Karpas-422 (cell line): ENCODE measurements at regions not wholly inside any gene's neighbourhood (a gene's known extent, or its start where the extent isn't known, plus 50 kb on each side); places are given as distances from the start of the nearest gene placed in this dataset.

ENCODE experiments used
- DNase-seq: peaks from one replicate; pipeline ENCODE4 v3.0.0-alpha.2; 2015
- H2AFZ ChIP-seq: fragments of 200-600 bp; sonication (generic); 2 replicates; pipeline ENCODE4 v1.6.1; 2014; ENCODE audit warnings: antibody characterized with exemption, low read length, mixed read lengths
- H3K27ac ChIP-seq: fragments of 200-600 bp; sonication (generic); 2 replicates; pipeline ENCODE4 v1.5.1; 2014; ENCODE audit warnings: mild to moderate bottlenecking, low read length, moderate library complexity
- H3K27me3 ChIP-seq: fragments of 200-600 bp; sonication (generic); 2 replicates; pipeline ENCODE4 v1.6.1; 2014; ENCODE audit warnings: low read length, mixed read lengths
- H3K36me3 ChIP-seq: fragments of 200-600 bp; sonication (generic); 2 replicates; pipeline ENCODE4 v1.6.1; 2014; ENCODE audit warnings: low read length, mixed read lengths; ENCODE audit not compliant: insufficient read depth
- H3K4me1 ChIP-seq: fragments of 200-600 bp; sonication (generic); 2 replicates; pipeline ENCODE4 v1.6.1; 2014; ENCODE audit warnings: mild to moderate bottlenecking, low read length, mixed read lengths
- H3K4me2 ChIP-seq: fragments of 200-600 bp; sonication (generic); 2 replicates; pipeline ENCODE4 v1.6.1; 2014; ENCODE audit warnings: low read length, low read depth, mild to moderate bottlenecking; ENCODE audit not compliant: poor library complexity, severe bottlenecking
- H3K4me3 ChIP-seq: fragments of 200-600 bp; sonication (generic); 2 replicates; pipeline ENCODE4 v1.5.1; 2014; ENCODE audit warnings: mild to moderate bottlenecking, antibody characterized with exemption, low read length, mixed read lengths
- H3K79me2 ChIP-seq: fragments of 200-600 bp; sonication (generic); 2 replicates; pipeline ENCODE4 v1.6.1; 2014; ENCODE audit warnings: mild to moderate bottlenecking, low read length, mixed read lengths
- H3K9ac ChIP-seq: fragments of 200-600 bp; sonication (generic); 2 replicates; pipeline ENCODE4 v1.6.0; 2014; ENCODE audit warnings: low read length
- H3K9me2 ChIP-seq: fragments of 200-600 bp; sonication (generic), shearing (Covaris generic); replicated peaks from 2 replicates; pipeline ENCODE4 v1.6.0; 2014; ENCODE audit warnings: mild to moderate bottlenecking, low read length, moderate library complexity; ENCODE audit not compliant: insufficient read depth
- H3K9me3 ChIP-seq: fragments of 300-700, 200-600 bp; sonication (generic); 2 replicates; pipeline ENCODE4 v1.6.1; 2014; ENCODE audit warnings: low read length, mixed read lengths
- H4K20me1 ChIP-seq: fragments of 200-600 bp; sonication (generic); 2 replicates; pipeline ENCODE4 v1.6.1; 2014; ENCODE audit warnings: mild to moderate bottlenecking, antibody characterized with exemption, low read length, low read depth; ENCODE audit not compliant: insufficient read depth

DNA sequence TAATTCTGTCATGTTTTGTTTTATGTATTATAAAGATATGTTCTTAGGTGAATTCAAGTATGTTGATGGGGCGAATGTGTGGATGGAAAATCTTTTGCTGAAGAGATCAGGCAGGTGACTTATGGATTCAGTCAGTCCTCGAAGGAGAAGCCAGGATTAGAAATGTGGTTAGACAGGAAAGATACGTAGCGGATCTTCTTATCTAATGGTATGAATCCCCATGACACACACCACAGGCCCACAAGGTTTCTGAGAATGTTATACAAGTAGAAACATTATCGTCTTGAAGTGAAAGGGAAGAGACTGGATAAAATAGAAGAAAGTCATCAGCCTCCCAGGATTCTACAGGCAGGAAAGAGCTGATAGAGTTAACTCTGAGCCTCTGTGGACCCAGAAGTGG is 69.0 kb upstream of the RFXAP start:
- Histone ChIP-seq H3K9me3 (no peaks in the 10 kb centered on the region), H3K4me3 (no peak overlapping the region), H3K9me2 (no peaks in the 10 kb centered on the region), H4K20me1 (no peaks in the 10 kb centered on the region), H2AFZ (no peak overlapping the region), H3K4me1 (peaks cover 26% of the 10 kb centered on the region), H3K4me2 (no peak overlapping the region), H3K27me3 (no peaks in the 10 kb centered on the region; the same call in 1 of the 2 replicates), H3K36me3 (no peaks in the 10 kb centered on the region), H3K9ac (no peak overlapping the region), H3K79me2 (no peaks in the 10 kb centered on the region), H3K27ac (no peak overlapping the region)
- no peak for DNase-seq

DNA sequence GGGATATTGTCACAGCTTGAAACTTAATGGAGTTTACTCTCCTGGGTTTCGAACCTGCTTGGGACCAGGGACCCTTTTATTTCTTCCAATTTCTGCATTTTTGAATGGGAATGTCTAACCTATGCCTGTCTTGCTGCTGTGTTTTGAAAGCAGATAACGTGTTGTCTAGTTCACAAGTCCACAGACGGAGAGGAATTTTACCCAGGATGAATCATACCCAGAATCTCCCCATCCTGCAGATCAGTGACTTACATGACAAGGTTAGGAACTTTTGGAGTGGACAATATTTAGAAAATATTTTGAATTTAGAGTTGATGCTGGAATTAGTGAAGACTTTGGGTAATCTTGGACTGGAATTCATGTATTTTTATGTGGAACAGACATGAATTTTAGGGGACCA is 68.6 kb upstream of the RFXAP start:
- H3K9ac ChIP-seq, result no peak overlapping the region
- H3K4me2 ChIP-seq, result no peak overlapping the region
- no peaks in the 10 kb centered on the region for H3K36me3 ChIP-seq
- no peaks in the 10 kb centered on the region for H4K20me1 ChIP-seq
- no peaks in the 10 kb centered on the region for H3K9me3 ChIP-seq
- H3K9me2 ChIP-seq, result no peaks in the 10 kb centered on the region
- H3K4me1 ChIP-seq, result peaks cover 27% of the 10 kb centered on the region
- no peaks in the 10 kb centered on the region for H3K79me2 ChIP-seq
- H3K4me3 ChIP-seq, result no peak overlapping the region
- H2AFZ ChIP-seq, result no peak overlapping the region
- no peaks in the 10 kb centered on the region; the same call in 1 of the 2 replicates for H3K27me3 ChIP-seq
- DNase-seq, result no peak
- H3K27ac ChIP-seq, result no peak overlapping the region

DNA sequence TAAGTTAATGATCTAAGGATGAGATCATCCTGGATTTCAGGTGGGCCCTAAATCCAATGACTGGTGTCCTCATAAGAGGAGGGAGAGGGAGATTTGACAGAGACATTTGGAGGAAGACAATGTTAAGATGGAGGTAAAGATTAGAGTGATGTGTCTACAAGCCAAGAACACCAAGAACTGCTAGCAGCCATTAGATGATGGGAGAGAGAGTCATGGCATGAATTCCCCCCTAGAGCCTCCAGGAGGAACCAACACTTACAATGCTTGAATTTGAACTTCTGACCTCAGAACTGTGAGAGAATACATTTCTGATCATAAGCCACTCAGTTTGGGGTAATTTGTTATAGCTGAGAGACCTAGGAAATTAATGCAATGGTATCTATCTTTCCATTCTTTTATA is 68.1 kb upstream of the RFXAP start:
- H2AFZ ChIP-seq, result no peak overlapping the region
- no peaks in the 10 kb centered on the region for H3K9me2 ChIP-seq
- no peak overlapping the region for H3K9ac ChIP-seq
- H3K4me3 ChIP-seq, result no peak overlapping the region
- no peaks in the 10 kb centered on the region for H3K79me2 ChIP-seq
- H3K27ac ChIP-seq, result no peak overlapping the region
- no peaks in the 10 kb centered on the region; the same call in 1 of the 2 replicates for H3K27me3 ChIP-seq
- peaks cover 27% of the 10 kb centered on the region for H3K4me1 ChIP-seq
- no peaks in the 10 kb centered on the region for H3K36me3 ChIP-seq
- H3K4me2 ChIP-seq, result no peak overlapping the region
- H4K20me1 ChIP-seq, result no peaks in the 10 kb centered on the region
- no peaks in the 10 kb centered on the region for H3K9me3 ChIP-seq
- DNase-seq, result no peak

DNA sequence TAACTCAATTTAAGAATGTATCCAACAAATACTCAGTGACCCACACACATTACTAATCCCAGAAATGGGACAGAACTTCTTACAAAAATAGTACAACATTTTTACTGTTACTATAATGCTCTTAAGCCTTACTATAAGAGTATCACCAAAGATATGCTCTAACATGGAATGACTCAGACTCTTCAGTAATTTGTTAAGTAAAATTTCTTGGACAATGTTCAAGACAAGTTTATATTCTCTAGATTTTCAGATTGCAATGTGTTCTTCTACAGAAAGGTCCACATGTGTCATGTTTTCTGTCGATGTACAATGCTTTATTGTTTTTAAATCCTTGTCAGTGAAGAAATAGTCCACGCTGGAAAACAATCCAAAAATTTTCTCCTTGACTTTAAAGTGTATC is 66.3 kb upstream of the RFXAP start:
- Histone ChIP-seq H3K4me2 (peak overlapping the region; percentile 20), H4K20me1 (no peaks in the 10 kb centered on the region), H3K4me3 (no peak overlapping the region), H3K36me3 (no peaks in the 10 kb centered on the region), H3K79me2 (no peaks in the 10 kb centered on the region), H3K9ac (no peak overlapping the region), H3K27ac (no peak overlapping the region), H3K4me1 (peaks cover 33% of the 10 kb centered on the region), H3K9me3 (no peaks in the 10 kb centered on the region), H3K9me2 (no peaks in the 10 kb centered on the region), H2AFZ (no peak overlapping the region), H3K27me3 (no peaks in the 10 kb centered on the region; the same call in 1 of the 2 replicates)
- no peak for DNase-seq

DNA sequence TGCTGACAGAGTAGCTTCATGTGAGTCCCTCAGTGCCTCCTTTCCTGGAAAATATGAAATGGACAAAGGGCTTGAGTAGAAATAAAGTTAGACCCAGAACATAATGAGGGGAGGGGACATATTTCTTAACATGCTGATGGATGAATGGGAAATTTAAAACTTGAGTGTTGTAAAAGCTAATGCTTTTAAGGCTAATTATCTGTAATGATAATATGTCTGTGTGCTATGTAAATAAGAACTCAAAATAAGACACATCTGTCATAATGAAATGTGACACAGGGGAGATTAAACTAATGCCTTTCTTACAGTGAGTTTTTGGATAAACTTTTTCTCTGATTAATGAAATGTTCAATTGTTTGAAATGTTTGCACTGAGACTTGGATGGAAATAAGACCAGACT is 65.8 kb upstream of the RFXAP start:
- Histone ChIP-seq H3K9me2 (no peaks in the 10 kb centered on the region), H4K20me1 (no peaks in the 10 kb centered on the region), H3K27me3 (no peaks in the 10 kb centered on the region; the same call in 1 of the 2 replicates), H3K36me3 (no peaks in the 10 kb centered on the region), H2AFZ (no peak overlapping the region), H3K27ac (no peak overlapping the region), H3K4me2 (peak overlapping the region; percentile 20), H3K79me2 (no peaks in the 10 kb centered on the region), H3K4me1 (peaks cover 38% of the 10 kb centered on the region), H3K9me3 (no peaks in the 10 kb centered on the region), H3K9ac (no peak overlapping the region), H3K4me3 (no peak overlapping the region)
- DNase-seq, result no peak

DNA sequence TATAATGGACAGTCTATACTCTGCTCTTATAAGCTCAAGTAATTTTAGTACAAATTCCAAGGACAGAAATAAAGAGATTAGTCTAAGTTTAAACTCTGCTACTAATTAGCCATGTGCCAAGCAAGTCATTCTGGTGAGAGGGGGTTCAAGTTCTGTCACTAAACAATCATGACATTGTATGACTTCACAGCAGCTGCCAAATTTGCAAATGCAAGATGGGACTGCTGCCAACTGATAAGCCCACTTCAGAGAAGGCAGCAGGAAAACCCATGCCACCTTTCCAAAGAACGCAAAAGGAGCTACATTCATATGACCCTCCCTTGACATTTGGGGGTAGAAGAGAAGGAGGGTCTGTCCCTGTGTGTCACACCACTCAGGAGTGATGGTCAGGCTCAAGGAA is 60.7 kb upstream of the RFXAP start:
- H3K79me2 ChIP-seq, result no peaks in the 10 kb centered on the region
- no peak overlapping the region for H3K9ac ChIP-seq
- no peaks in the 10 kb centered on the region; the same call in 1 of the 2 replicates for H3K27me3 ChIP-seq
- peaks cover 38% of the 10 kb centered on the region for H3K4me1 ChIP-seq
- H3K27ac ChIP-seq, result no peak overlapping the region
- no peak overlapping the region for H3K4me3 ChIP-seq
- no peak overlapping the region for H2AFZ ChIP-seq
- DNase-seq, result no peak
- no peak overlapping the region for H3K4me2 ChIP-seq
- H3K9me2 ChIP-seq, result no peaks in the 10 kb centered on the region
- H4K20me1 ChIP-seq, result no peaks in the 10 kb centered on the region
- no peaks in the 10 kb centered on the region for H3K36me3 ChIP-seq
- H3K9me3 ChIP-seq, result no peaks in the 10 kb centered on the region

DNA sequence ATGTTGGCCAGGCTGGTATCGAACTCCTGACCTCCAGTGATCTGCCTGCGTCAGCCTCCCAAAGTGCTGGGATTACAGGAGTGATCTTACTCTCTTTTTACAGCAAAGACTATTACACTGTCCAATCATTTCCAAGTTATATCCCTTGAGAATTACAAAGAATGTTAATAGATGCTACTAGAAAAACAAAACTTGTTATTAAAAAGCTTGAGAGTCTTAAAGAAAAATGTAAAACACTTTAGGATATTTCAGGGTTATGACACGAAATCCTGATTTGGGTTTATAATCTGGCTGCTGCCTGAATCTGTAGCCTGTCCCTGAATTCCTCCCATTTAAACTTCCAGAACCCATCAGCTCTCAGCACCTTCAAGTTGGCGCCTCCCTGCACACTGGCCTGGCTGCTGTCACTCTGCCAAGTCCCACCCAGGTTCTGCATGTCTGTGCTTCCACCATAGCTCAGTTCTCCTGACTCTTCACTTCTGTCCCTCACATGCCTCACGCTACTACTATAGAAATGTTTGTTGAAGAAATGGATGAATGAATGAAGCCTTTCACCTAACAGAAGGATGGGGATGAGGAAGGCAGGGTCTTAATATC is 55.8 kb upstream of the RFXAP start:
- Histone ChIP-seq H3K9me2 (no peaks in the 10 kb centered on the region), H3K4me2 (no peak overlapping the region), H3K27ac (no peak overlapping the region), H3K27me3 (no peaks in the 10 kb centered on the region), H3K4me3 (no peak overlapping the region), H3K9me3 (no peaks in the 10 kb centered on the region), H3K9ac (no peak overlapping the region), H2AFZ (no peak overlapping the region), H3K79me2 (no peaks in the 10 kb centered on the region), H4K20me1 (no peaks in the 10 kb centered on the region), H3K4me1 (peaks cover 9% of the 10 kb centered on the region), H3K36me3 (no peaks in the 10 kb centered on the region)
- DNase-seq, result no peak

DNA sequence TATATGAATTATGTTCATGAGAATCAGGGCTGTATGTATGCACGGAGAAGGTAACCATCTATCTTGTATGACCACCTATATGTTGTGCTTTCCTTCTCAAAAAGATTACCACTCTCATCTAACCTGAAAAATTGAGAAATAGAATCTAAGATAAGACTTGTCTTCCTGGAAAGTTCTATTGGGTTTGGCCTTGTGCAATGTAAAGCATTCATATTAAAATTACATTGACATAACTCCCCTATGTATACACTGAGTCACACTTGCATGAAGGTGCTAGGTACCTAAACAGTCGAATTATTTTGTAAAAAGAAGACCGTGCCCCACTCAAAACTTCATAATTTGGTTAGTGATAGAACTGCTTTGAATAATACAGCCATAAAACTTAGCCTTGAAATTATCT is 54.5 kb upstream of the RFXAP start:
- no peaks in the 10 kb centered on the region for H3K36me3 ChIP-seq
- H3K9me3 ChIP-seq, result no peaks in the 10 kb centered on the region
- H3K9ac ChIP-seq, result no peak overlapping the region
- H3K4me2 ChIP-seq, result no peak overlapping the region
- H3K27me3 ChIP-seq, result no peaks in the 10 kb centered on the region
- DNase-seq, result no peak
- no peaks in the 10 kb centered on the region for H4K20me1 ChIP-seq
- H2AFZ ChIP-seq, result no peak overlapping the region
- H3K4me3 ChIP-seq, result no peak overlapping the region
- H3K79me2 ChIP-seq, result no peaks in the 10 kb centered on the region
- no peaks in the 10 kb centered on the region for H3K9me2 ChIP-seq
- no peak overlapping the region for H3K27ac ChIP-seq
- H3K4me1 ChIP-seq, result peaks cover 13% of the 10 kb centered on the region

DNA sequence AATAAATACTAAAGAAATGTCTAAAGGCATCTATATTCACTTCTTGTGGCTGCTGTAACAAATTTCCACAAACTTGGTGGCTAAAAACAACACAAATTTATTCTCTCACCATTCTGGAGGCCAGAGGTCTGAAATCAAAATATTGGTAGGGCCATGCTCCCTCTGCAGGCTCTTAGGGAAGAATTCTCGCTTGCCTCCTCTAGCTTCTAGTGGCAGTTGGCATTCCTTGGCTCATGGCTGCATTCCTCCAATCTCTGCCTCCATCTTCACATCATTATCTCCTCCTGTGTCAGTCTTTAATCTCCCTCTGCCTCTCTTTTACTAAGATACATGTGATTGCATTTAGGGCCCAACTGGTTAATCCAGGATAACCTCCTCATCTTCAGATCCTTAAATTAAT is 54.1 kb upstream of the RFXAP start:
- Histone ChIP-seq H4K20me1 (no peaks in the 10 kb centered on the region), H3K4me1 (peaks cover 13% of the 10 kb centered on the region), H3K4me3 (no peak overlapping the region), H3K36me3 (no peaks in the 10 kb centered on the region), H2AFZ (no peak overlapping the region), H3K4me2 (no peak overlapping the region), H3K9ac (no peak overlapping the region), H3K27me3 (no peaks in the 10 kb centered on the region), H3K79me2 (no peaks in the 10 kb centered on the region), H3K9me3 (no peaks in the 10 kb centered on the region), H3K27ac (no peak overlapping the region), H3K9me2 (no peaks in the 10 kb centered on the region)
- DNase-seq, result no peak
